Gastroesophageal sphincter (tissue), 3 donors: ENCODE measurements at regions not wholly inside any gene's neighbourhood (a gene's known extent, or its start where the extent isn't known, plus 50 kb on each side); places are given as distances from the start of the nearest gene placed in this dataset.

Source experiments
- CTCF ChIP-seq, 4 experiments: fragments of 200-600 bp in 2 of 4; fragments of 450-650 bp in 2 of 4; sonication (generic) in 1 of 4; IDR thresholded peaks; one replicate each; pipeline ENCODE4 v1.5.1; 2017 to 2019; ENCODE audit warnings: antibody characterized with exemption in 4 of 4, mild to moderate bottlenecking in 2 of 4, moderate library complexity in 2 of 4
- POLR2A ChIP-seq, 2 donors: fragments of 450-650 bp; IDR thresholded peaks; one replicate each; pipeline ENCODE4 v1.6.1; 2017; ENCODE audit warnings: antibody characterized with exemption in 2 of 2, mild to moderate bottlenecking in 2 of 2, moderate library complexity in 1 of 2
- POLR2AphosphoS5 ChIP-seq: sonication (generic); formaldehyde crosslinking; IDR thresholded peaks from one replicate; pipeline ENCODE4 v1.6.1; 2017; ENCODE audit warnings: antibody characterized with exemption

GRCh38 chr6:71199736-71200135 is 88.9 kb upstream of the OGFRL1 start:
- TF ChIP-seq POLR2AphosphoS5 (no peak), CTCF (IDR thresholded peaks at IDR 0.05) (no peak), POLR2A (IDR thresholded peaks at IDR 0.05) (no peak)
